ENCODE measurements at regions not wholly inside any gene's neighbourhood (a gene's known extent, or its start where the extent isn't known, plus 50 kb on each side); places are given as distances from the start of the nearest gene placed in this dataset.

GRCh38 chr2:222760301-222760897, 88.9 kb downstream of the MOGAT1 start:
- Histone ChIP-seq H3K4me2 (ENCODE audit: insufficient read depth, low read length) (no peak overlapping the region), H3K4me1 (ENCODE audit: control insufficient read depth, extremely low read depth, insufficient read depth, low read length) (peaks cover 10% of the 10 kb centered on the region), H4K20me1 (replicated peaks; ENCODE audit: control insufficient read depth, extremely low read depth, insufficient read depth, low read length) (no peaks in the 10 kb centered on the region), H3K36me3 (ENCODE audit: control insufficient read depth in 2 of 2, extremely low read depth in 1 of 2, insufficient read depth in 2 of 2, low read length in 2 of 2) (no peaks in the 10 kb centered on the region), H3K79me2 (ENCODE audit: control insufficient read depth, insufficient read depth, low read length) (no peaks in the 10 kb centered on the region), H3K9me1 (replicated peaks; ENCODE audit: control insufficient read depth, extremely low read depth, insufficient read depth, low read length) (no peaks in the 10 kb centered on the region), H3K9me3 (replicated peaks; ENCODE audit: control insufficient read depth, insufficient read depth, low read length) (no peaks in the 10 kb centered on the region), H3K27me3 (ENCODE audit: control insufficient read depth in 2 of 2, insufficient read depth in 2 of 2, low read length in 2 of 2) (peaks cover 0 to 1% of the 10 kb centered on the region in 2 experiments), H2AFZ (ENCODE audit: low read depth, low read length) (no peak overlapping the region), H3K4me3 (replicated peaks in 1 of 3; ENCODE audit: insufficient read depth in 1 of 3, low read depth in 1 of 3, low read length in 3 of 3) (no peak overlapping the region), H3K9ac (replicated peaks; ENCODE audit: extremely low read depth, insufficient read depth, low read length) (no peak overlapping the region), H3K27ac (ENCODE audit: insufficient read depth, low read depth, low read length) (no peak overlapping the region)
- FAIRE-seq (no peak), DNase-seq (ENCODE audit: low read depth, low spot score) (no peak)
- dilution Hi-C loops (cut with MboI; ENCODE audit: extremely low pct_ligation_motif_present, low sequenced_read_pairs), result no loop called here
- ChIA-PET POLR2A (interaction anchor here (0.6 kb wide), 1 partner anchor 27 kb away, joined by 5 read pairs; no protein-coding TSS in a partner anchor), CTCF (interaction anchor here (0.6 to 1.2 kb wide), 4 partner anchors 10 to 84 kb away, joined by 3 to 4 read pairs (median 4); no protein-coding TSS in a partner anchor)
- intact Hi-C loops (cut with micrococcal nuclease), result no loop called here
- BruUV-seq (replicated peaks), result no TSS peak
- TF ChIP-seq POLR2A (IDR thresholded peaks at IDR 0.05; ENCODE audit: low read depth, low read length) (no peak), GATA2 (IDR thresholded peaks at IDR 0.05; ENCODE audit: insufficient read depth, insufficient read length, low read depth, low read length) (no peak), MYC (IDR thresholded peaks at IDR 0.05; ENCODE audit: low read depth, low read length) (no peak), CTCF (IDR thresholded peaks at IDR 0.05; ENCODE audit: extremely low read depth in 1 of 2, insufficient read depth in 1 of 2, low read depth in 1 of 2, low read length in 2 of 2) (no peak), JUN (IDR thresholded peaks at IDR 0.05; ENCODE audit: borderline replicate concordance, insufficient read depth, insufficient read length, low read depth) (no peak), MAX (IDR thresholded peaks at IDR 0.05; ENCODE audit: insufficient read depth, insufficient read length) (no peak), EZH2 (IDR thresholded peaks at IDR 0.05; ENCODE audit: borderline replicate concordance, low read depth, low read length, severe bottlenecking) (no peak), FOS (IDR thresholded peaks at IDR 0.05; ENCODE audit: borderline replicate concordance, insufficient read depth, low read length) (no peak), POLR2AphosphoS5 (IDR thresholded peaks at IDR 0.05; ENCODE audit: insufficient read depth, low read depth, low read length) (no peak)

Measured in endothelial cell of umbilical vein (primary cell).